NCI-H2171 treated with DMSO at 0.1 percent for 48 hours (cell line): ENCODE measurements at regions not wholly inside any gene's neighbourhood (a gene's known extent, or its start where the extent isn't known, plus 50 kb on each side); places are given as distances from the start of the nearest gene placed in this dataset.
A peak's percentile ranks its signal among the peaks of the same experiment; 100 is the strongest.
"Not testable (repeated sequence)": the region's sequence is repeated elsewhere in the genome, so short reads cannot be mapped to it uniquely, and the experiment has no call there.

Source experiments
- DNase-seq: peaks from one replicate; lab custom pipeline; 2025; lab: John Stamatoyannopoulos, UW

DNA sequence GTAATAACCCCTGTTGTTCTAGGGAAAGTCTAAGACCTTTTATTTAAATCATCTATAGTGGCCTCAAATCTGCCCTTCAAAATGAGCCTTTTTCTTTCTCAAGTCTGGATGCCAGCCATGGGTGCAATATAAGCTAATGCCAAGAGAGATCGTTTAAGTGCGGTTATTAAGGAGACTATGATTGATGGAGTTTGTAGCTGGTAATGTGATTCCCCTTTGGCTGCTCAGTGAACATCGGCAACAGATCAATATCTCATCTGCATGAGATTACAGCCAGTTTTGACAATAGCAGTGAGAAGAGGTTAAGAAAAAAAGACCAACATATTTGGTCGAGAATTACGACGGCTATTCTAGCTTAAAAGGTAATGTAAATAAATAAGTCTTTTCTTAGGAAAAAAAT lies 1049.4 kb upstream of the NUDT12 start:
- DNase-seq, result no peak

DNA sequence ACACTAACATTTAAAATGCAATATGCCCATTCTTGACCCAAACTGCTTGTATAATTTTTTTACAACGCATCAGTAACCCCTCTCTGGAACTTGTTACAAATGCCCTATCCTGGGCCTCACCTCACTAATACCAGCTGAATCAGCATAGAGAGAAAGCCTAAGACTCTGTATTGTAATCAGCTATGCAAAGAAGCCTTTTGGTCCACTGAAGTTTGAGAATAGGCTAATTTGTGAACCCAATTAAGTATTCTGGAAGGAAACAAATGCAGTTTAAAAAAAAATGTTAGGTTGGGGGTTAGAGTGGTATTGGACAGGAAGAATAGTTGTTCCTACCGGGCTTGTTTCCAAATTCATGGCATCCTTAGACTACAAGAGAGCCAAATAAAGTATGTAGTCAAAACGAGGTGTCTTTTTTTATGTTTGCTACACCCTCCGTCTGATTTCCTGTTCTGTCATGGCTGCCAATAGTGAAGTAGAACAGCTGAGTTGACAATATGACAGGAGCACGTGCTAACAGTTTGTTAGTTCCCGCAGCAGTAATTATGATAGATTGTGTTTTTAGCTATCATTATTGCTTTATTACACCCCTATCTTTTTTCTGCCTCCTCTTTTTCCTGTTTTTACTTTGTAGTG lies 1048.7 kb upstream of the NUDT12 start:
- DNase-seq, result no peak

DNA sequence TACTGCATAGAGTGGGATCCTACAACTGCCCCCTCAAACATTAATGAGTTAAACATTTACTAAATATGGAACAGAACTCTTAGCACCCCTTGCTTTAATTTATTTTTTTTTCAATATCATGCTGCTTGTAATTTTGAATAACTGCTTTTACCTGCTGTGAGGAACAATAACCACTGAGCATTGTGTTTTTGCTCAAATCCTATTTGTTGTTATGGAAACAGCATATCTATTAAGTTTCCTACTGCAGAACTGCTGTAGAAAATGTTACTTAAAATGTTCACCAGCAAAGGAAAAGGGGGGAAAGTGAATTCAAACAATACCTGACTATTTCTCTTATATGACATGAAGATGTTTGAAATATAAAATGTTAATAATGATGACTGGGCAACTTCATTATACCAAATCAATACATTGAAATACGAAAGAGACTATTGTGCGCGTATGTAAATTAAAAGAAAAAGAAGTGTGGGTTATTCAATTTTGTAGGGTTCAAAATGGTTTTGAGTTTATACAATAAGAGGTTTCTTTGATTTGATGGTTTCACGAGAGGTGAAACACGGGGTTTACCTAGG lies 1043.8 kb upstream of the NUDT12 start:
- no peak for DNase-seq

DNA sequence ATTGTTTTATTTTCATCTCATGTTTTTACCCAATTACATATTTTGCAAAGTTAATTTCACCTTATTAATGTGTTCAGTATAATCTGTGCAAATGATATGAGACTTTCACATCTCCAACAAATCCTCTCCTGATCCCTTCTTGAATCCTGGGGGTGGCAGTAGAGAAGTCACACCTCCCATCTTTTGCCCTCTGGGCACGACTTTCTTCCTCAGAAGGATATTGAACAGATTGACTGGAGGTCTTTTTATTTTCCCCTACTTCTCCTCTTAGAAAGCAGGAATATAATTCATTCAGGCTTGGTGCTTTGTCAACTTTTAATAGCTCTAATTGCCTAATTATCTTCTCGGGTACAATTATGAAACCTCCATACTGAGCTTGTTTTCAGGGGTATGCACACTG lies 1037.1 kb upstream of the NUDT12 start:
- no peak for DNase-seq

DNA sequence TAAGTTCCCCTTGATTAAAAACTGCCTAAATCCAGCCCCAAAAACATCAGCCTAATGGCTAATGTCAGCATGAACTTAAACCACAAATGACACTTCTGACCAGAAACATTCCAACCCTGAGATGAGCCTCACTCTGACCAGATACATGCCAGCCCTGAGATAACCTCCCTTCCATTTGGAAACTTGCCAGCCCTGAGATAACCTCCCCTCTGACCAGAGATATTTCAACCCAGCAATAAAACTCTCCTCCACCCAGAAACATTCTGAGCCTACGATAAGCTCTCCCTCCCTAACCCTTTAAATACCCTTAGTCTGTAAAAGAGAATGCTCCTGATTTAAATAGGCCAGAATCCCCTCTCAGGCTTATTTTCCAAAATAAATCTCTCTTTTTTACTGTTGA lies 1035.7 kb upstream of the NUDT12 start:
- no peak for DNase-seq

DNA sequence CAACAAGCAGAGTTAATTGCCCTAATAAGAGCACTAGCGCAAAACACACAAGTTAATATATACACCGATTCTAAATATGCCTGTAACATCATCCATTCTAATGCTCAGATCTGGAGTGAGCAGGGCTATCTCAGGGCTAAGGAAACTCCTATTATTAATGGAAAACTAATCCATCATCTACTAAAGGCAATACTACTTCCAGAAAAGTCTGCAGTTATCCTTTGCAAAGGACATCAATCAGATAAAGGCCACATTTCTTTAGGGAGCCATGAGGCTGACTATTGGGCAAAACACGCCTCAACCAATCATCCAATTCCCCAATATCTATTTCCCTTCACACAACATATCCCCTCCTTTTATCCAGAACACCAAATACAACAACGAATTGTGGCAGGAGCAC lies 1032.3 kb upstream of the NUDT12 start:
- DNase-seq, result no peak

DNA sequence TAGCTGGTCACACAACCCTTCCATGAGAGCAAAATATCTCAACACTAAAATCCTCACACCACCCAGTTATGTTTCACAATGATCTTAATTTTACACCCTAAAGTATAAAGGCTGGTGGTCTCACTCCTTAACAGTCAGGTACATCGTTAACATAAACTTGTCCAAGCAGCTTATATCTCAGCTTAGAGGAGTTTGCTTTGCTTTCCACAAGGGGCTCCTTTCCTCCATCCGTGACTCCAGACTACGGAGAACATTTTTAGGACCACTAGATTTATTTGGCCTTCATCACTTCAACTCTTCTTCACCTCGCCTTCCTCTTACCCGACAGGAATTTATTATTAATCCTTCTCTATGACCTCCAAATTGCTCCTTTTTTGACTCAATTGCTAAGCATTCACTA lies 1014.1 kb upstream of the NUDT12 start:
- DNase-seq, result no peak

DNA sequence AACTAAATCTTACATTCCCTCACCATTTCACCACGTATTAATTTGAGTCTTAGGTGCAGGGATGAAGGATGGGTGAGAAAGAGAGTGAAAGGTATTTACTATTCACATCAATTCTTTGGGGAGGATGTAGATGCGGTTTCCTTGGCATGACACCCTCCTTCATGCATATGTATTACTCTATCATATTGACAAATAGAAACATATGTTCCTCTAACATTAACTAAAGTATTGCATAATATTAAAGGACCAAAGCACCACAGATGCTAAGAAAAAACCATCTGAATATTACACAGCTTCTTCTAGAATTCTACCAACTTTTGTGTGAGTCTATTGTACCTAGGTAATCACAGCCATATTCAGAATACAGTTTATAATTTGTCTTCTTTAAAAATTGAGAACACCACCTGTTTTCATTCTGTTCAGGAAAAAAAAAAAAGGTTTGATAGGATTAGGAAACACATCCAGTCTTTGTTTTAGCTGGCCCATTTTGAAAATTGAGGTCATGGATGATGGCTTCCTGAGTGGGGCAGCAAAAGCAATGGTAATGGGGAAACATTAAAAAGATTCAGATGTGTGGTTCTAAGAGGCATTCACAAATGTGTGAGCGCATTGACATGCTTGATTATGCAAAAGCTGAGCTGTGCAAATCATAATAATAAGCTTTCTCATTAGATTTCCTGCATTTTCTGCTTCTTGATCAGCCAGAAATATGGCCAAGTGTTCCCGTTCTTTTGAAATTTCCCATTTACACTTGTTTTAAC lies 1011.5 kb upstream of the NUDT12 start:
- DNase-seq, result no peak

DNA sequence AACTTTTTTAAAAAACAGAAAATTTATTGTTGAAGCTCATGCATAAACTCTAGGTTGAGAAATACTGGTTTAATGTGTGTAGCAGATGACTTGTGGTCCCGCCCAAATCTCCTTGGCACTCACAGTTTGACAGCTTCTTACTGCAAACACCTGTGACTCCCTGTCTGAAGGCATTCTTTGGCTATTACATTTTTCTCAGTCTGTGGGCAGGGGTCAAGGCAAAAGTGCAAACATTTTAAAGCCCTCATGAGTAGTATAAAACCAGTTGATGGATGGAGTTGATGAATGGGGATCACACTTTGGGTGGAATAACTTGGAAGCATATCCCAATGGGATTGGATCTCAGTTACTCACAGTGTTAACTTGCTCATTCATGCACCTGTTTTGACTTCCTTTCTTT lies 1007.0 kb upstream of the NUDT12 start:
- no peak for DNase-seq

DNA sequence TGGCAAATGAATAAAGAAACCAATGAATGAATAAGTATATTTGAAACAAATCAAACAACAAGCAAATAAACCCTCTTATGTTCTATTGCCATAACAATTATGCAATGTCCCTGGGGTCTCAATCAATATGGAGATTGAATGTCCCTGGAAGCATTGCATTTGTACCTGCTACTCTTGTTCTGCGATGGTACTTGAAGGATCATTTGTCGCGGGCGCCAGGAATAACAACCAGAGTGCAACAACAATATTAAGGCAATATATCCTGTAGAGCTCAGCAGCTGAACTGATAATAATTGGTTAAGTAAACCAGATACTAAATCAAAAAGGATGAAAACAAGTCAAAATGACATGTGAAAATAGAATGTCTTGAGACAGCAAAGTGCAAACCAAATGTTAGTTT lies 1001.9 kb upstream of the NUDT12 start:
- no peak for DNase-seq

DNA sequence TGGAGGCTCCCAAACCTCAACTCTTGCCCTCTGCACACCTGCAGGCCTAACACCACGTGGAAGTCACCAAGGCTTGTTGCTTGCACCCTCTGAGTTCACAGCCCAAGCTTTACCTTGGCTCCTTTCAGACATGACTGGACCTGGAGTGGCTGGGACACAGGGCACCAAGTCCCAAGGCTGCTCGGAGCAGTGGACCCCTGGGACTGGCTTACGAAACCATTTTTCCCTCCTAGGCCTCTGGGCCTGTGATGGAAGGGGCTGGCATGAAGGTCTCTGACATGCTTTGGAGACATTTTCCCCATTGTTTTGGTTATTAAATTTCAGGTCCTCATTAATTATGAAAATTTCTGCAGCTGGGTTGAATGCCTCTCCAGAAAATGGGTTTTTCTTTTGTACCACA lies 994.4 kb upstream of the NUDT12 start:
- no peak for DNase-seq

DNA sequence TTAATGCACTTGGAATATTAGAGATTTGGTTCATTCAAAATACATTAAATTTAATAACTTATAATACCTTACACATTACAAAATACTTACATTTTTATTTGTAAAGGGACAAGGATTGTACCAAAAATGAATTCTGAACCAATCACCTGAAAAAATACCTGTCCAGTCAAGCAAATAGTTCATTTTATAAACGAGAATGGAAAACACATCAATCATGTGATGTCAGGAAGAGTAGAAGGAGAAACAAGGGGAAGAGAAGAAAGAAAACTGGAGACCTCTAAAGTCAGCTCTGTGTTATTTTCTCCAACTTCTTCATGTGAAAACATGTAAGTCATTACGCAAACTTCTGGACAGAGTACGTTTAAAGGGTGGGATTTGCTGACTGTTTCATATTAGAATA lies 989.0 kb upstream of the NUDT12 start:
- no peak for DNase-seq

DNA sequence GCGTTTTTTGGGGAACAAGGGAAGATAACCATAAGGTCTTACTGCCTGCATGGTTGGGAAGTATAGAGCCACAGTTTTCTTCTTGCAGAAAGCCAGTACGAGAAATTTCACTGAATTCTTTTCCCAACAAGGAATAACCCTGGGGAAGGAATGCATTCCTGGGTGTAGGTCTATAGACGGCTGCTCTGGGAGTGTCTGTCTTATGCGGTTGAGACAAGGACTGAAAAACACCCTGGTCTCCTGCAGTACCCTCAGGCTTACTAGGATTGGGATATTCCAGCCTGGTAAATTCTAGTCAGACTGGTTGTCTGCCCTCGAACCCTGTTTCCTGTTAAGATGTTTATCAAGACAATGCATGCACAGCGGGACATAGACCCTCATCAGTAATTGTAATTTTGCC lies 984.3 kb upstream of the NUDT12 start:
- not testable (repeated sequence) for DNase-seq

DNA sequence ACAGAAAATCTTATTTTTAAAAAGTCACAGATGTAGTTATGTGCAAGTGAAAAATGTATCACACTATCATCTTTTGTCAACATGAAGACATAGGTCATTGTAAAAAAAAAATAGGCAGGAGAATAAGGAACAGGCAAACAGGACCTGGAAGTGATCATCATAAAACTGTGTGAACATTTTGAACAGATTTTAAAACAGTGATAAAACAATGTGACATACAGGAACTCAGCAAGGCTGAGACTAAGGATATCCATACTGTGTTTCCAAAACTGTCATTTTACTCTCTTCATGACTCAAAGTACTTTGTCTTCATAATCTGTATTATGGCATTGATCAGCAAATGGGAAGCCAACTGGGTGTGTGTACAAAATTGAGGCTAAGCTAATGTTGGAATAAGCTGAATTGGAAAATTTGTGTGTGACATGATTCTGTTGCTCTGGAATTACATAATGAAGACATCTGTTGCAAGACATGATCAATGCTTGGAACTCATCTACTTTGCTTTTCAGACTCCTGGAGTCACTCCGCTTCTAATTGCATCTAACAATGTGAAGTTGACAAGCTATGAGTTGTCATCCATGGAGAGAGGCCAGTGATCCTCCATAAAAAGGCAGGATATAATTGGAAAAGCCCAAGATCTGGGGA lies 978.7 kb upstream of the NUDT12 start:
- DNase-seq, result no peak

DNA sequence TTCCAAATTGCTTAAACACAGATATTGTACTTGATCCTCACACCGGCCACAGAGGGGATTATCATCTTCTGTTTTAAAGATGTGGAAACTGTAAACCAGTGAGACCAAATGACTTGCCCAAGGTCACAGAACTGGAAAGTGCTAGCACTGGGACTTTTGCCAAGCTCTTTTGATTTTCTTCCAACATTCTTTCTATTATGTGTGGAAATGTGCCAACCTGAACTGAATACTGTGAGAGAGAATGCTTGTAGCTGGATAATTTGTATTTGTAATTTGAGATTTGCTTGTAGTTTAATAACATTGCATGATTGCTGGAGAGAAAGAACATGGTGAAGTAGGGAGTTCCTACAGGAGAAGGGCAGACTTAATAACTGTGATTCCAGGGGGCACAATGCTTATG lies 977.9 kb upstream of the NUDT12 start:
- DNase-seq, result peak; percentile 65

DNA sequence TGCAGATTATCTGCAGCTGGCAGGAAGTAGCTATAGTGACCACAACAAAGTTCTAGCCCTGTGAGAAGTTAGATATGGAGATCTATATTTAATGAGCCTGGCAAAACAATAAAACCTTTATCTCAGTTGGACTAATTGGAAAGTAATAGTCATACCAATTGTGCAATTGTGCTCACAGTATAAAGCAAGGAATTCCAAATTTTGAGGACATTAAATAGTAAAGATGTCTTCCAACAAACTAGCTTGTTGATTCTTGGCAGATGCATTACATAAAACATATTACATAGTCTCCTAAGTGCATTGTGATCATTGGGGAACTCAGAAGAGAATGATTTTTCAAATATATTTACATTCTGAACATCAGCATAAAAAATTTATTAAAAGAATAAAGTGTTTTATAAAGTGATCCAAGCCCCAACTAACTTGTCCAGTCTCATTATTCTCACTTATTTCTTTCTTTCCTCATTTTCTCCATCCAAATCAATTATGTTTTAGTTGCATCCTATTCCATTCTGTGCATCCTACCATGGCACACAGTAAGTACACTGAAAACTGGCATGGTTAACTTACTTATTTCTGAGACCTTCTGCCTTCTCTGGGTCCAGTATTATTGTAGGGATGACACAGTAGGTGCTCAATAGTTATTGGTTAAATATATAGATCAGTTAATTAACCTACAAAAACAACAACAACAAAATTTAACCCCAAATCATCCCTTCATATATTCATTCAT lies 977.2 kb upstream of the NUDT12 start:
- DNase-seq, result no peak

DNA sequence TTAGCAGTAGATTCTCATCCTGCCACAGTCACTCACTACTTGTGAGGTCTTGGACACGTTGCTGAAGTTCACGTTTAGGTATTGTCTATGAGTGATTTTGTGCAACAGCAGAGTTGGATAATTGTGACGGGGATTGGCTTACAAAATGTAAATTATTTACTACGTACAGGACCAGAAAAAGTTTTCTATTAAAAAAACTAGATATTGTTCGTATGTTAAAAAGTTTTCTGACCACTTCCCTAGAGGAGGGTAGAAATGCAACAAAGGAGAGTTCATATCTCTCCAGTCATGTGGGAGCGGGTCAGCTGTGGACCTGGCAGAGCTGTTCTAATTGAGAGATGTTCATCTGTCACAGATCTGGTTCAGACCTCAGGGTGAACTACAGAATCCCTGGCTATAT lies 976.1 kb upstream of the NUDT12 start:
- DNase-seq, result no peak

DNA sequence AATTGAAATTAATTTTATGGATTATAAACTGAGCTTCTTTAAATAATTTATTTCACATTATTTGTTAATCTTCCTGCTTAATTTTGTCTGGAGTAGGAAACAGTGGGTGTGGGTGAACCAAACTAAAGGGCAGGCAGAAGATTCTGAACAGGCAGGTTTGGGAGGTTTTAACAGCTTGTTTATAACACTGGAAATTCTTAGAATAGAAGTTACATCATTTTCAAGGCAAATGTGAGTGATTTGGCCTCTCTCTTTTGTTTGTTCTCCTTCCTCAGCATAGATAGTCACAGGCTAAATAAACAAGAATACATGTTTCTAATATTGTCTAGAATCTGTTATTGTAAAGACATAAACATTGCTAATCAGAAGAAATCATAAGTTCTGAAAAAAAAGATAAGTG lies 970.9 kb upstream of the NUDT12 start:
- no peak for DNase-seq

DNA sequence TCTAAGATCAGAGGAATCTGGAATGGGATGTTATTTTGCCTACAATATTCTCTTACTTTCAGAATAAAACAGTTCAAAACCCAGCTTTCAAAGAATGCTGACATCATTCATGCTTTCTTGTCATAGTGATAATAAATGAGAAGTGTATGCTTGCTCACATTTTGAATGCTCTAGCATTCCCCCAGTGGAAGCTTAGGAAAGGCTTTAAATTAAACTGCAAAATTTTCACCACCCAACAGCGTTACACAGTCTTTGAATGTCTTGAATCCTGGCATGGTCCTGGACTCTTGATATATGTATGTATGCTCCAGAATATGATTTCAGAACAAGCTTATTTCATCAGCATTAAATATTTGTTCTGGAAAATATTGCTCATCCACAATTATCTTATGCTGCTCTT lies 964.3 kb upstream of the NUDT12 start:
- DNase-seq, result no peak

DNA sequence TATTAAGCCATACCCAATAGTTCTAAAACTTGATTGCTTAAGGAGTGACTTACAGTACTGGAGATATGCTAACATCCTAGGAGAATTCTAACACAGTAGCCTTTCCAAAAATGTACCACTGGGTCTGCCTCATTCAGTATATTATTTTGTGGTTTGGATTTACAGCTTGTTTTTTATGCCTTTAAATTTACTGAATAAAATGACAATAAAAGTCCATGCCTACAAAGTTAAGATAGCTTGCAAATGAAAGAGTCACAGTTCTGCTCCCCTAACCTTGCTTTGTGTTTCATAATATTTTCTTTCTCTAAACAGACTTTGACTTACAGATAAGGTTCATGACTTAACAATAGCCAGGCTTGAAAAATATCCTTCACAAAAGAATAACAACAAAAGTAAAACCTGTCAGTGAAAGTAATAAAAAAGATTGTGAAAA lies 951.1 kb upstream of the NUDT12 start:
- DNase-seq, result no peak

DNA sequence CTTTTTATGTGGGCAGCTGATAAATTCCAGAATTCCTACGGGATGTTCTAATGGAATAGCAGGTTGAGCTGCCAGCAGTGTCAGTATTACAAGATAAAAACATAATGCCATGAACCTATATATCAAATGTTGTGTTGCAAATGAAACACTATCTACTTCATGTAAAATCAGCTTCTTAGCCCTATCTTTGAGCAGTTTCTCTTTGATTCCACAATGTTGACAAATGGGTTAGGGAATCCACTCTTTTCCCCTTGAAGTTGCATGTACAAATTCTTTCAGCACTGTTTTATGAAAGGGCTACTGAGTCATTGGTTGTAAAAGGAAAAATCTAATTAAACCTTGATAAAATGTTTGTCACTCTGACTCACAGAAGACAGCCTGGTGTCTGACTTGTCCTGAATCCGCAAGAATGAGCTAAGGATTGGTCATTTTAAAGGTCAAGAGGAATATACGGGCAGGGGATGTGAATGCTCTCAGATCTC lies 950.6 kb upstream of the NUDT12 start:
- no peak for DNase-seq
